IPS-15b (cell line): ENCODE measurements at regions not wholly inside any gene's neighbourhood (a gene's known extent, or its start where the extent isn't known, plus 50 kb on each side); places are given as distances from the start of the nearest gene placed in this dataset.
"Not testable (repeated sequence)": the region's sequence is repeated elsewhere in the genome, so short reads cannot be mapped to it uniquely, and the experiment has no call there.

Source experiments
- H3K27me3 ChIP-seq: one replicate; pipeline ENCODE4 v1.6.1; 2013; ENCODE audit warnings: low read length; ENCODE audit not compliant: control insufficient read depth, insufficient read depth
- H3K36me3 ChIP-seq: one replicate; pipeline ENCODE4 v1.6.1; 2013; ENCODE audit warnings: low read length; ENCODE audit not compliant: control insufficient read depth, insufficient read depth
- H3K4me1 ChIP-seq: one replicate; pipeline ENCODE4 v1.6.1; 2013; ENCODE audit warnings: mild to moderate bottlenecking, low read length; ENCODE audit not compliant: control insufficient read depth, insufficient read depth
- H3K4me3 ChIP-seq: one replicate; pipeline ENCODE4 v1.5.1; 2013; ENCODE audit warnings: low read depth, low read length
- H3K9ac ChIP-seq: one replicate; pipeline ENCODE4 v1.6.1; 2013; ENCODE audit warnings: low read depth, mild to moderate bottlenecking, low read length
- H3K9me3 ChIP-seq: one replicate; pipeline ENCODE4 v1.6.1; 2013; ENCODE audit warnings: mild to moderate bottlenecking, low read length; ENCODE audit not compliant: control insufficient read depth, insufficient read depth

DNA sequence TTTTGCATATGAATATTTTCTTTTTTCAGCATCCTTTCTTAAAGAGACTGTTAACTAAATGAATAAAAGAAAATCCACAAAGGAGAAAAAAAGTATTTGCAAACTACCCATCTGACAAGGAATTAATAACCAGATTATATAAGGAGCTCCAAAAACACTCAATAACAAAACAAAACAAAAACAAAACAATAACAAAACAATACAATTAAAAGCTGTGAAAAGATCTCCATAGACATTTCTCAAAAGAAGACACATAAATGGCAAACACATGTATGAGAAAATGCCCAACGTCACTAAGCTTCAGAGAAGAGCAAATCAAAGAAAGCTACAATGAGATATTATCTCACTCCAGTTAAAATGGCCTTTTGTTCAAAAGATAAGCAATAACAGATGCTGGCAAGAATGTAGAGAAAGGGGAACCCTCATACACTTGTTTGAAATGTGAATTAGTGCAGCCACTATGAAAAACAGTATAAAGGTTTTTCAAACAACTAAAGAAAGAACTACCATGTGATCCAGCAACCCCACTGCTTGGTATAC, 1310.0 kb upstream of the EYS start:
- no peaks in the 10 kb centered on the region for H3K27me3 ChIP-seq
- no peaks in the 10 kb centered on the region for H3K36me3 ChIP-seq

DNA sequence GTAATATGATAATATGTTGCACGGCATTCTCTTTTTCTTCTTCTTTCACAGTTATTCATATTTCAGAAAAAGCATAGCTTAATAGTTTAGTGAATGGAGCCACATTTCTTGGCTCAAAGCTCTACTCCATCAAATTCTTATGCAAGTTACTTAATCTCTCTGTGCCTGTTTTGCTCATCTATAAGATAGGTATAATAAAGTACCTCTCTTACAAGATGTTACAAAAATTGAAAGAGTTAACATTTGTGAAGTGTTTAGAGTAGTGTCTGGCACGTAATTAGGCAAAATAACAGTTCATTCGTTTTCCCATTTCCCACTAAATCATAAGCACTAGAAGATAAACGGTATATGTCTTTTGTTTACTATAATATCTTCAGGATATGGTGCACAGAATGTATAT, 1304.4 kb upstream of the EYS start:
- no peaks in the 10 kb centered on the region for H3K27me3 ChIP-seq
- no peaks in the 10 kb centered on the region for H3K36me3 ChIP-seq
- no peak overlapping the region for H3K9ac ChIP-seq
- no peak overlapping the region for H3K4me3 ChIP-seq
- no peaks in the 10 kb centered on the region for H3K9me3 ChIP-seq
- H3K4me1 ChIP-seq, result no peaks in the 10 kb centered on the region

More for the DNA sequence above, 1310.0 kb upstream of the EYS start:
- H3K9me3 ChIP-seq, result no peaks in the 10 kb centered on the region
- H3K9ac ChIP-seq, result no peak overlapping the region
- H3K4me3 ChIP-seq, result no peak overlapping the region
- H3K4me1 ChIP-seq, result no peaks in the 10 kb centered on the region

DNA sequence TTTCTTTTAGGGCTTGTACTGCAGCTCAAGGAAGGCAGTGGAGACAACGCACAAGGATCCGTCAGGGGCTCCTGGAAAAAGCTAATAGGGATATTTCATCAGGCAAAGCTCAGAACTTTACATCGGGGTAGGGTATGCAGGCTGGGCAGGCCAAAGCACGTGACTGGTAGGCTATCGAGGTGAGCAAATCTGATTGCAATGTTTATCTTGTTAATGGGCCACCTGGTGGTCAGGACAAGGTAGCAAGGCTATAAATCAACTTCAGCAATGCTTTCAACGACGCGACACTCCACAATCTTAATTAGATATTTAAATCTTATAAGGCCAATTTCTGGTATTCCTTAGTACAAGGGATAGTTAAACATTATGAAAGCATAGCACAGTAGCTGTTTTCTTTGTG, 1302.8 kb upstream of the EYS start:
- Histone ChIP-seq H3K27me3 (no peaks in the 10 kb centered on the region), H3K9me3 (no peaks in the 10 kb centered on the region), H3K36me3 (no peaks in the 10 kb centered on the region), H3K4me3 (no peak overlapping the region), H3K9ac (no peak overlapping the region), H3K4me1 (no peaks in the 10 kb centered on the region)

DNA sequence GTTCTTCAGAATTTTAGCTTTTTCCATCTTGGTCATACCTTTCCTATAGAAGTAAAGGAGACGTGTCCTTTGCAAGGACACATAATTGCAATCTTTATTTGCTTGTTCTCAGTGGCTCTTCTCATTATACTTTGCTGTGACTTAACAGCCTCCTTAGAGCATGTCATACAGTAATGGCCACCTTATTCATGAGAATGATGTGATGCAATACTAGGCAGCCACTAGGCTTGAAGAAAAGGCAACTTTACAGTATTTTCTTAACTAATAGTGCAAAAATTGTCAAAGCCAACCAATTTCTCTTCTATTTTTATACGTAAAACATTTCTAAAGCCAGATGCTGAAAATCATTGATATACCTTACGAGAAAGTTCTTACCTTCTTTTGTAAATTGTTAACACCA, 1296.8 kb upstream of the EYS start:
- Histone ChIP-seq H3K9me3 (no peaks in the 10 kb centered on the region), H3K9ac (no peak overlapping the region), H3K4me3 (no peak overlapping the region), H3K27me3 (no peaks in the 10 kb centered on the region), H3K36me3 (no peaks in the 10 kb centered on the region), H3K4me1 (no peaks in the 10 kb centered on the region)

DNA sequence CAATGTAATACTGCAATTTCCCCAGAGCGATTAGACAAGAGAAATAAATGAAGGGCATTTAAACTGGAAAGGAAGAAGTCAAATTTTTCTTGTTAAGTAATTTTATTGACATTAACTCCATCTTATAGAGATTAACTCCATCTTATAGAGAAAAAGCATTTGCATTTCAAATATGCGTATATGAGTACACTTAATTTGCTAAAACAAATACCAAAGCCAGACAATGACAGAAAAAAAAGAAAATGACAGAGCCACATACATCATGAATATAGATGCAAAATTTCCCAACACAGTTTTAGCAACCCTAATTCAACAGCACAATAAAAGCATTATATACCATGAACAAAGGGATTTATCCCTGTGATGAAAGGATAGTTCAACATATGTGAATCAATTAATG, 1293.1 kb upstream of the EYS start:
- Histone ChIP-seq H3K9ac (no peak overlapping the region), H3K4me3 (no peak overlapping the region), H3K9me3 (no peaks in the 10 kb centered on the region), H3K4me1 (no peaks in the 10 kb centered on the region), H3K27me3 (no peaks in the 10 kb centered on the region), H3K36me3 (no peaks in the 10 kb centered on the region)

DNA sequence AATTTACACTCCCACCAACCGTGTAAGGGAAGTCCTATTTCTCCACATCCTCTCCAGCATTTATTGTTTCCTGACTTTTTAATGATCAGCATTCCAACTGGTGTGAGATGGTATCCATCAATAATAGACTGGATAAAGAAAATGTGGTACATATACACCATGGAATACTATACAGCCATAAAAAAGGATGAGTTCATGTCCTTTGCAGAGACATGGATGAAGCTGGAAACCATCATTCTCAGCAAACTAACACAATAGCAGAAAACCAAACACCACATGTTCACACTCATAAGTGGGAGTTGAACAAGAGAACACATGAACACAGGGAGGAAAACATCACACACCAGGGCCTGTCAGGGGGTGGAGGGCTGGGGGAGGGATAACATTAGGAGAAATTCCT, 1290.6 kb upstream of the EYS start:
- not testable (repeated sequence) for H3K27me3 ChIP-seq, H3K9me3 ChIP-seq, H3K9ac ChIP-seq, H3K4me1 ChIP-seq, H3K4me3 ChIP-seq, H3K36me3 ChIP-seq

DNA sequence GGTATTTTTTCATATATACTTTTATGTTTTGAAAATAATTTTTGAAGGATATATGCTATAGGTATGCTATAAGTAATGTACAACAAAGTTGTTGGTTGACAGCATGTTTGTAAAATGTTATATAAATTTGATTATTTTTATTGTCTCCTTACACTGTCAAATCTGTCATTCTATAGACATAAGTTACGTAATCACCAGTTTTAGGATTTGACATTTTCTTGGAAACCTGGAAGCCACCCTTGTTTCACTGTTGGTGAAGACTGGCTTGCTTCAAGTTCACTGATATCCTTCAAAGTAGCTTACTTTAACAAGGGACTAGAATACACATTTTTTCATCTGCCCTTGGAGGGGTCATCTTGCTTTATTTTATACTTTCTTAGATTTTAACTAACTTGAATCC, 1288.6 kb upstream of the EYS start:
- no peaks in the 10 kb centered on the region for H3K9me3 ChIP-seq
- H3K27me3 ChIP-seq, result no peaks in the 10 kb centered on the region
- H3K36me3 ChIP-seq, result no peaks in the 10 kb centered on the region
- H3K4me3 ChIP-seq, result no peak overlapping the region
- H3K9ac ChIP-seq, result no peak overlapping the region
- H3K4me1 ChIP-seq, result no peaks in the 10 kb centered on the region

DNA sequence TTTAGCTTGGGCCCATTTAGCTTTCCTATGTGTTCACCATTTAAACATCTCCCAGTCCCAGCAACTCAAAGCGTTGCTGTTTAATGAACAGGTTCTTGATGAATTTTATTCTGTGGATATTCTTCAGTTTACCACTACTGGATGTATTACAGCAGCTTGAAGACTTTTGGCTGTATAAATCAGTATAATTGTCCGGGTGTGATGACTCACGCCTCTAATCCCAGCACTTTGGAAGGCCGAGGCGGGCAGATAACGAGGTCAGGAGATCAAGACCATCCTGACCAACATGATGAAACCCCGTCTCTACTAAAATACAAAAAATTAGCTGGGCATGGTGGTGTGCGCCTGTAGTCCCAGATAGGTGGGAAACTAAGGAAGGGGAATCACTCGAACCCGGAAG, 1286.7 kb upstream of the EYS start:
- not testable (repeated sequence) for H3K4me1 ChIP-seq, H3K27me3 ChIP-seq, H3K9me3 ChIP-seq, H3K4me3 ChIP-seq, H3K36me3 ChIP-seq, H3K9ac ChIP-seq

DNA sequence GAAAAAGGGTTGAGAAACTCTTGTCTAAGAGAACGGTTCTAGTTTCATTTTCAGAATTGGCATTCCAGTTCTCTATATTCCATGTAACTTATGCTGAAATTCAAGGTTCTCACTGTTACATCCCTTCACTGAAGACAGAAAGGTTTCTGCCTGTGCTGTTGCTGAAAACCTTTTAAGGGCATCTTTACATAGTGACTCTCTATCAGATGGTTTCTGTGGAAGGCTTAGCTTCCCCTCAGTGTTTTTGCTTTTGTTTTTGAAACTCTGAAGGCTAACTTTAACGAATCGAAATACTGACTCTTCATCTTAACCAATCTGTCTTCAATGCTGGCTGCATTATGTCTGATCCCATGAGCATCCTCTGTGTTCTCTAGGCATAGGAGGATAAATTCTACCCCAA, 1286.2 kb upstream of the EYS start:
- no peak overlapping the region for H3K4me3 ChIP-seq
- no peak overlapping the region for H3K9ac ChIP-seq
- no peaks in the 10 kb centered on the region for H3K27me3 ChIP-seq
- no peaks in the 10 kb centered on the region for H3K4me1 ChIP-seq
- H3K9me3 ChIP-seq, result no peaks in the 10 kb centered on the region
- no peaks in the 10 kb centered on the region for H3K36me3 ChIP-seq

DNA sequence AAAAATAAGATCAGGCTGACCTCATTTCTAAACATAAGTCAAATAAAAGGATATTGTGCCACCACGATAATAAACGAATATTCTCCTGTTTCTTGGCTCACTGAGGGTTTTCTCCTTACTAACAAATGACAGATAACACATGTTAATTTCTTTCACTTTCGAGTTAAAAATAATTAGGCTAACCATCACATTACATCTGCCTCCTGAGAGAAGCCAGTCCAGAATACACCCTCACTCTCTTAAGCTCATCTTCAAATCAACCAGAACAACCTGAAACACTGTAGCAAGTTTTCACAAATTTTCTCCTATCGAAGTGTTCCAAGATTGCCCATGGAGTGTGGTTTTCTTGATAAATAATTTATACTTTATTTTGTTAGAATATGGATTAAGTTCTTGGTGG, 1285.6 kb upstream of the EYS start:
- H3K9ac ChIP-seq, result no peak overlapping the region
- H3K36me3 ChIP-seq, result no peaks in the 10 kb centered on the region
- no peaks in the 10 kb centered on the region for H3K4me1 ChIP-seq
- H3K27me3 ChIP-seq, result no peaks in the 10 kb centered on the region
- no peak overlapping the region for H3K4me3 ChIP-seq
- H3K9me3 ChIP-seq, result no peaks in the 10 kb centered on the region

DNA sequence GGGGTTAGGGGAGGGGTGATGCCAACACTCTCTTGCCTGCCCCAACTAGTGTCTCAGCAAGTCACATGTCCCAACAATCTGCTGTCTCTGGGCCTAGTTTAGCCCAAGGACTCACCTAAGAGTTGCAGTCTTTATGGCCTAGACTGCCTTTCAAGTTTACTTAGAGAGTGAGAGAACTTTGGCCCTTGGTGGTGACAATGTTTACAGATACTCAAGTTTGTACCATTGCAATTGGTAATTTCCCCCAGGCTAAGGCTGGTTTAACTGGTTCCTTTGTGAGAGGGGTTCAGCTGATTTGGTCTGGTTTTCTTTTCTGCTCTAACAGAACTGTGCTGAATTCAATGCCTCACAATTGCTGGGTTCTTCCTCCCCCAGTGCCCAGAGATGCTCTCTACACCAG, 1279.9 kb upstream of the EYS start:
- Histone ChIP-seq H3K4me3 (no peak overlapping the region), H3K36me3 (no peaks in the 10 kb centered on the region), H3K9ac (no peak overlapping the region), H3K4me1 (no peaks in the 10 kb centered on the region), H3K27me3 (no peaks in the 10 kb centered on the region), H3K9me3 (no peaks in the 10 kb centered on the region)

DNA sequence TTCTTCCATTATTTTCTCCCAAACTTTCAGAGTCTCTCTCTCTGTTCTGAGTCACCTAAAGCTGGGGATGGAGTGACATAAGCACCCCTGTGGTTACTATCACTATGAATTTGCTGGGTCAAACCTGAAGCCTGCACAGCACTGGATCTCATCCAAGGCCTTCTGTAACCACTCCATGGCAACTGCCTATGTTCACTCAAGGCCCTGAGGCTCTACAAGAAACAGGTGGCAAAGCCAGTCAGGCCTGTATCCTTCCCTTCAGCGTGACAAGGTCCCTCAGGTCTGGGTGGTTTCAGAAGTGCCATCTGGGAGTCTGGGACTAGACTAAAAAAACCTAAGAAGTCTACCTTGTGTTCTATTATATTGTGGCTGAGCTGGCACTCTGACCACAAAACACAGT, 1278.8 kb upstream of the EYS start:
- Histone ChIP-seq H3K9me3 (no peaks in the 10 kb centered on the region), H3K9ac (no peak overlapping the region), H3K4me3 (no peak overlapping the region), H3K27me3 (no peaks in the 10 kb centered on the region), H3K36me3 (no peaks in the 10 kb centered on the region), H3K4me1 (no peaks in the 10 kb centered on the region)

DNA sequence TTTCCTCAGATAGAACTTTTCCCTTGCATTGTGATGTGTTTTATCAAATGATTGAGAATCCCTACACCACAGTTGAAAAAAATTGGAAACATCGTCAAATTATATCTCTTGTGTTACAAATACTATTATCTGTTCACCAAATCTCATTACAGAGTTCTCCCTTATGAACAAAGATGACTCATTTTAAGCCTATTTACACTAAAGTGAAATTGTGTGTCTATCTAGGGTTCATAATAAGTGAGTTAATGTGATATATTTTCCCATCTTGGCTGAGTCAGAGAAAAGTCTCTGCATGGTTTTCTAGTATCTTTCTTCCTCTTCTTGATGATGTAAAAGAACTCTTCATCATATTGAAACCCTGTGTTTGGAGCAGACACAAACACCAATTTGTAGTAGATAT, 1263.3 kb upstream of the EYS start:
- H3K9me3 ChIP-seq, result peaks cover 4% of the 10 kb centered on the region
- H3K27me3 ChIP-seq, result no peaks in the 10 kb centered on the region
- no peak overlapping the region for H3K4me3 ChIP-seq
- H3K4me1 ChIP-seq, result no peaks in the 10 kb centered on the region
- no peak overlapping the region for H3K9ac ChIP-seq
- H3K36me3 ChIP-seq, result no peaks in the 10 kb centered on the region
